Left lobe of liver (tissue), 2 donors: ENCODE measurements at regions not wholly inside any gene's neighbourhood (a gene's known extent, or its start where the extent isn't known, plus 50 kb on each side); places are given as distances from the start of the nearest gene placed in this dataset.
A peak's percentile ranks its signal among the peaks of the same experiment; 100 is the strongest.

Experiments used
- ATAC-seq: fragments of 200-7000 bp; cut with Tn5 transposase; one replicate; pipeline ENCODE4 v1.9.1; 2020; ENCODE audit warnings: mild to moderate bottlenecking, moderate library complexity
- DNase-seq: peaks from one replicate; pipeline ENCODE4 v3.0.0-alpha.2; 2020; ENCODE audit warnings: low spot score
- donor health status: DM: no; HTN: no; CAD: no; lungs with moderate emphysema.
- donor health status: DM: no; HTN: yes; CAD: no.

- DNase-seq (no peak), ATAC-seq (no peak)
Measured at GRCh38 chr10:93177511-93177910, 103.8 kb downstream of the CYP26A1 start.

- DNase-seq (no peak), ATAC-seq (no peak)
Measured at GRCh38 chr10:93178226-93178625, 104.5 kb downstream of the CYP26A1 start.

DNA sequence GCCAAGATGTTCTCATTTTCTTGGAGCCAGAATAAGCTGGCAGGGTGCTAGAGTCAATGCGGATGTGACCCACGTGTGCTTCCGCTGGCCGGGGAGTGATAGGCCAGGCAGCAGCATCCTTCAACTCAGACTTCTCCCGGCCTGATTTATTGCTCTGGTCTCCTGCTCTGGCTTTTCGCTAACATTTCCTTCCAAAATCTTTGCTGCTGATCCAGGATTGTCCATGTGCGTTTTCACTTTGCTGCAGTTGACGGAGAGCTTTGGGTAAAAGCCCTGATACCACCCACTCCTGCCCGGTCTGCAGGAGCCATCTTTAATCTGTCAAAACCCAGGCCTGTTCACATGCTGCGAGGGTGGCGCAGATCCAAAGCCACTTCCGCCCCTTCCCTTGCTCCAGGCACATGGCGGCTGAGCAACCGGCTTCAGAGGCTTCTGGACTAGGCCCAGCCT is 106.8 kb downstream of the CYP26A1 start:
- ATAC-seq (peak; percentile 8), DNase-seq (peak; percentile 49)

DNA sequence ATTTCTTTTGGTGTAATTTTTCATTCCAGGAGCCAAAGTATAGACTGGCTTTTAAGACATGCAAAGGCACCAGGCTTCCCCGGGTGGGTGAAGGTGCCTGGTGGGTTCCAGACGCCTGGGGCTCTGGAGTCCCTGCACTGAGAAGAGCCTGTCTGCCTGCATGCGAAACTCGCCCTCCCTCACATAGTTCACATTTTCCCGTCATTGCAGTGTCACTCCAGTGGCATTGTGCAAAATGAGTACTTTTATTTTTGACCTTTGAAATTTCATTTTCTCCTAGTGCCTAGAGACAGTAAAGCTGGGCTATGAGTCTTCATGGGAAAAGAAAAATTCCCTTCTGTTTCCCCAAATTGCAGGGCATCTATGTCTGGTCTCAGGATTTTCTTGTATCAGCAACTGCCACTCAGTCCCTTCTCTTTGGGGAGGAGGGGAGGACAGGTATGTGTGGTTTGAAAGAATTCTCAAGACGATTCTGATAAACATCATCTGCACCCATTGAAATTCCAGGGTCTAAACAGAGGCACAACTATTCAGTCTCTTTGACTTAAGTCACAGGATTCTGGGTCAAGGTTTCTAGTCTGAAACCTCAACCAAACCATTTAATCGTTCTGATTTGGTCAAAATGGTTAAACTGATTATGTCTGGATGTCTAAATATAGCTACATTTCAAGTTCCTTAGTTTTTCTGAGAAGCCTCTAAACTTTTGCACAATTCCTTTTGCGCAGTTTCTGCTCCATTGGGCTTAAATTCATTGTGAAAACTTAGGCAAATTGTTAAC is 107.8 kb downstream of the CYP26A1 start:
- ATAC-seq = peak; percentile 57
- DNase-seq = peak; percentile 48

GRCh38 chr10:93182049-93182327 is 108.3 kb downstream of the CYP26A1 start:
- DNase-seq (no peak), ATAC-seq (peak; percentile 27)

- ATAC-seq = peak; percentile 89
Measured at GRCh38 chr10:93182790-93183189, 109.1 kb downstream of the CYP26A1 start.

DNA sequence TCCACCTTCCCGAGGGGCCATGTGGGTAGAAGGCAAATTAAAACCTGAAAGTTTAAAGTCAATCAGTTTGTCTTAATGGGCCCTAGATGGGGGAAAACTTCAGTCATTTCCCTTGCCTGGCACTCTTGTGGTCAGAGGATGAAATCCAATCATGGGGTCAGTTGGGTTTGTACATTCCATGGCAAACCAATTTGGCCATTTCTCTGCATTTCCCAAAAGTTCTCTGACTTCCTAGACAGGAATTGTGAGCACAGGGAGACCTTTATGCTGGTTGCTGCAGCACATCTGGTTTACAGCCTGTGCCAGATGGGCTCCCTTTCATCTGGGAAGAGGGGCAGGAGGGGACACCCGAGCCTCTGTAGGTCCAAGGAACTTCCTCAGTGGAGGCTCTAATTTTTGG is 113.0 kb downstream of the CYP26A1 start:
- ATAC-seq (no peak), DNase-seq (no peak)

More at GRCh38 chr10:93182790-93183189, 109.1 kb downstream of the CYP26A1 start:
- no peak for DNase-seq

DNA sequence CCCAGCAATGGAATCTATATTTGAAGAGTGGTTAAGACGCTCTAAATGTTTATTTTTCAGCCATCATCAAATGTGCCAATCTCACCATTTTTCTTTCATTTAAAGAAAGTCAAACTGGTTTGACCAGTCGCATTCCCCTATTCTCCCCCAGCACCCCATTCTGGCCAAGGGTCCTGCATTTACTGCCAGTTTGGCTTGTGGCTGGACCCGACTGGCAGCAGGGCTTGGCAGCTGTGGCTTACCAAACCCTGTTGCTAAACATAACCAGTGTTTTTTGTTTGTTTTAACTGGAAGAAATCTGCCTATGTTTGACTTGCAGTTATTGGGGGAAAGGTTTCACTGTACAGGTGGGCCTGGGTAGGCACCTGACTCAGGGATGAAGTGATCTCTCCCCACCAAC is 116.3 kb downstream of the CYP26A1 start:
- no peak for DNase-seq
- ATAC-seq = peak; percentile 87

DNA sequence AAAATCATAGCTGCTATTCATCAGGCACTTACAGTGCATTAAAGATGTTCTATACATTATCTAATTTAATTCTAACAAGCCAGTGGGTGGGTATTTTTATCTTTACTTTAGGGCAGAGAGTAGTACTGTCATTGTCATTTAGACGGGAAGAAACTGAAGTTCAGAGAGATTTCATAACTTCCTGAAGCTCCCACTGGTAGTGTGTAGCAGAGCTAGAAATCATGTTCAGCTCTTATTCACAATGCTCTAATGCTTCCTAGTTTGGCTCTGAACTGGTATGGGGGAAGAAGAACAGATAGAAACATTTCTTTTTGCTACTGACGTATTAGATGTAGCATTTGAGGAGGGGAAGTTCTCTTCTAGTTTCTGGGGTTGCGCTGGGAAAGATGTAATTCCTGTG is 116.7 kb downstream of the CYP26A1 start:
- no peak for DNase-seq
- ATAC-seq = peak; percentile 76

GRCh38 chr10:93193906-93194305 is 120.2 kb downstream of the CYP26A1 start:
- no peak for DNase-seq
- no peak for ATAC-seq

DNA sequence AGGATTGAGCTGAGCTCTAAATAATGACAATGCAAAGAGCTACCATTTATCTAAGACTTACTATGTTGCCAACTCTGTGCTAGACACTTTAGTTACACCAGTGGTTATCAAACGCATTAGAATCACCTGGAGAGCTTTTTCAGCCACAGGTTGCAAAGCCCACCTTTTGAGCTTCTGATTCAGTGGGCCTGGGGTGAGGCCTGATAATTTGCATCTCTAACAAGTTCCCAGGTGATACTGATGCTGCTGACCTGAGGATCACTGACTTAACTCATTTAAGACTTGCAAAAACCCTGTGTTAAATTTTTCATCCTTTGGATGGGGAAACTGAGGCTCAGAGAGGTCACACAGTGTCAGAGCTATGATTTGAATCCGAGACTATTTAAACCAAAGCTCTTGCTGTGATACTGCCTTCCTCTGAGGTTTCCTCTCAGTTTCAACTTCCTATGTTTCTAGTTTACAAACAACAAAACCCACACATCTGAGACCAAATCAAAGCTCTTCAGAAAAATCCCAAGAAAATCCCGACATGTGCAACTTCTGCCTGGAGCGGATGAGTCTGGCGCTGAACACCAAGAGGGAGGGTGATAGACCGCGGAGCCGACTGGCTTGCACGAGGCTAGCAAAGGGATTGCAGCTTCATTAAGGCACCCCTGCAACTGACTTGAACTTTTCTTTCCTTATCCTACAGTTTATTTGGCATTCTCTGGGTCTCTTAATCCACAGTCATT is 124.9 kb downstream of the CYP26A1 start:
- no peak for DNase-seq
- peak; percentile 78 for ATAC-seq

- DNase-seq (peak; percentile 86), ATAC-seq (peak; percentile 96)
Measured at GRCh38 chr10:93199191-93199751, 125.6 kb downstream of the CYP26A1 start.

- ATAC-seq (peak; percentile 95), DNase-seq (peak; percentile 52)
Measured at GRCh38 chr10:93204494-93205485, 131.1 kb downstream of the CYP26A1 start.

- DNase-seq = no peak
- ATAC-seq = no peak
Measured at GRCh38 chr10:93206652-93207051, 133.0 kb downstream of the CYP26A1 start.

DNA sequence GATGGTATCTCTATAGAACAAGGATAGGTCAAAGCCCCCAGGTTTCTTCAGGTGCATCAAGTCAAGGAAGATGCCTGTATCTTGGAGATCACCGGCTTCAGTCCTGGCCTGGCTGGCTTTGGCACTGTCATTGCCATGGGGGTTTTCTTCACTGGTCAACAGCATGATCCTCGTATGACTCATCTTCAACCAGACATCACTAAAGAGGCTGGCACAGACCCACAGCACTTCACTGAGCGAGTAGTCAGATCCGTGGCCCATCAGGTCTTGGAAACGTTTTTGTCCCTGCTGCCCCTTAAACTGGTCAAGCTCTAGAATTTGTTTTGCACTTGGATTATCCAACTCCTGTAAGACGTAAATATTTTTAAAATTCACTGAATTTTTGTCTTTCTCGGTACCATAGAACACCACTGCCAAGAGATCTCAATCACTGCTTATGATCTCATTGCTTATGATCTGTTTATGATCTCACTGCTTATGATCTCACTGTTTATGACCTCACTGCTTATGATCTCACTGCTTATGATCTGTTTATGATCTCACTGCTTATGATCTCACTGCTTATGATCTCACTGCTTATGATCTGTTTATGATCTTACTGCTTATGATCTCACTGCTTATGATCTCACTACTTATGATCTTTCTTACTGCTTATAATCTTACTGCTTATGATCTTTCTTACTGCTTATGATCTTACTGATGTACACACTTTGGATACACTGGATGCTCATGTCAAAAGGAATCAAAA is 135.2 kb downstream of the CYP26A1 start:
- DNase-seq (no peak), ATAC-seq (no peak)

DNA sequence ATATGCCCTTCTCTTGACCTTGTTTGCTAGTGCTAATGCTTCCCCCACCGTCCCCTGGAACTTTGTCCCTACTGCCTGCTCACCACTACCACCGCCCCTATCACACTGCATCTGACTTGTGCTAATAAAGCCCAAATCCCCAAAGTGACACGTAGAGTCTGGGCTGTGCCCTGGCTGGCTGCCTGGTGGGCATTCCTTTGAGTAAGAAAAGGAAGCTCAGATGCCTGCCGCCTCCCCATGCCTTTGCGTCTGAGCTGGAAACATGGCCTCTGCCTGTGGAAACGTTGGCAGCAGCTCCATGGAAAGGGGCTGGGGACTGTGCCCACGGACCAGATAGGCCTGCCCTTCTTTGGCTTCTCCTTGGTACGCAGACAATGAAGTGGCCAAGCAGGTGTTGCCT is 138.3 kb downstream of the CYP26A1 start:
- no peak for DNase-seq
- ATAC-seq = no peak

DNA sequence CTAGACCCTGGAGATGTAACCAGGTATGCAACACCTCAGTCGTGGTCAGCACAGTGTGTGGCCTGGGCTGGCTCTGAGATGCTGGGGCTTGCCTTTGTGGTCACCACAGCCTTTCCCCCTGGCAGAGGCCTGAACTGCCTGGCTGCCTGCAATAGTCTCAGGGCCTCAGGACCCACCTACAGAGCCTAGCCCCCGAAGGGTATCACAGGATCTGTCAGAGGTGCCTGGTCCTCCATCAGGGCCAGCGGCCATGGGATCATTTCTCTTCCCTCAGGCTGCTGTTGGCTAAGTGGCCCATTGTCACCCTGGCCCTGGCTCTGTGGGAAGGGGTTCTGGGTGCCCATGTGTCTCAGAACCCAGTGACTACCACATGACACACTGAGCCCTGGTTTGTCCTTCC is 141.6 kb downstream of the CYP26A1 start:
- no peak for DNase-seq

GRCh38 chr10:93216341-93216985 is 142.8 kb downstream of the CYP26A1 start:
- no peak for ATAC-seq
- no peak for DNase-seq

More for the DNA sequence above, 141.6 kb downstream of the CYP26A1 start:
- no peak for ATAC-seq

- ATAC-seq (peak; percentile 58), DNase-seq (no peak)
Measured at GRCh38 chr10:93218386-93218785, 144.7 kb downstream of the CYP26A1 start.

GRCh38 chr10:93219347-93219746 is 145.7 kb downstream of the CYP26A1 start:
- DNase-seq (no peak), ATAC-seq (no peak)
